GM18511 (cell line): ENCODE measurements at regions not wholly inside any gene's neighbourhood (a gene's known extent, or its start where the extent isn't known, plus 50 kb on each side); places are given as distances from the start of the nearest gene placed in this dataset.

ENCODE experiments used
- ATAC-seq: cut with Tn5 transposase; IDR thresholded peaks from one replicate; pipeline ENCODE4 v1.9.1; 2021; ENCODE audit warnings: mild to moderate bottlenecking, moderate library complexity; ENCODE audit not compliant: unreplicated experiment

DNA sequence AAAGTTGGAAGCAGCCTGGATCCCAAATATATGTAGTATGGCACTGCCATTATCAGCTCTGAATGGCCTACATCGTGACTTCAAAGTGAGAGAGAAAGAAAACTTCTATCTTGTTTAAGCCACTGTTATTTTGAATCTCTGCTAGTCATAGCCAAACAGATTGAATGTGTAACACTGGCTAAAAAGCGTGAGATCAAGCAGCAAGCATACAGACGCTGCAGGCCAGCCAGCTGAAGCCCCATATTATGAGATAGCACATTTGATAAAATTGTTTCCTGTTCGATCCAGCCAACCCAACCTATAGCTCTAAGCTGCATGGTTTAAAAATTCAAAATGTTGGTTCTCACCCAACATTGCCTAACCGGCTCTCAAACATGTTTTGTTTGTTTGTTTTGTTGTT is 95.0 kb downstream of the DUSP6 start:
- ATAC-seq: no peak

GRCh38 chr12:89256060-89256459 is 96.2 kb downstream of the DUSP6 start:
- no peak for ATAC-seq

DNA sequence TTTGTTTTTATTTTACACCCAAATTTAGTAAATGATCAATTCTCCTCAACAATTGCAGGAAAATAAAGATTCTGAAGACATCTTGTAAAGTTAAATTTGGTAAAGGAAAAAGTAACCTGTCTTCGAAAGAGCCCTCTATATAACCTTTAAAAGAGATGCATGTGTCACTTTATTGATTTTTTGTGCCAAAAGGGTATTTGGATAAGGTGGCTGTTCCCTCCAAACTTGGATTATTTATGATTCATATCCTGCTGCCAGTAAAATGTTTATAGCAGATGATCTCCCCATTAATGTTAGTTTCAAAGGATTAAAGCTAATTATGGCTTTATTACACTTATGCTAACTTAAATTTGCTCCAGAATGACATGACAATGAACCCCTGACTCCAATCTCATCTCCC is 98.8 kb downstream of the DUSP6 start:
- ATAC-seq: no peak

- ATAC-seq: no peak
These were observed 100.0 kb downstream of the DUSP6 start for GRCh38 chr12:89252284-89252683.

DNA sequence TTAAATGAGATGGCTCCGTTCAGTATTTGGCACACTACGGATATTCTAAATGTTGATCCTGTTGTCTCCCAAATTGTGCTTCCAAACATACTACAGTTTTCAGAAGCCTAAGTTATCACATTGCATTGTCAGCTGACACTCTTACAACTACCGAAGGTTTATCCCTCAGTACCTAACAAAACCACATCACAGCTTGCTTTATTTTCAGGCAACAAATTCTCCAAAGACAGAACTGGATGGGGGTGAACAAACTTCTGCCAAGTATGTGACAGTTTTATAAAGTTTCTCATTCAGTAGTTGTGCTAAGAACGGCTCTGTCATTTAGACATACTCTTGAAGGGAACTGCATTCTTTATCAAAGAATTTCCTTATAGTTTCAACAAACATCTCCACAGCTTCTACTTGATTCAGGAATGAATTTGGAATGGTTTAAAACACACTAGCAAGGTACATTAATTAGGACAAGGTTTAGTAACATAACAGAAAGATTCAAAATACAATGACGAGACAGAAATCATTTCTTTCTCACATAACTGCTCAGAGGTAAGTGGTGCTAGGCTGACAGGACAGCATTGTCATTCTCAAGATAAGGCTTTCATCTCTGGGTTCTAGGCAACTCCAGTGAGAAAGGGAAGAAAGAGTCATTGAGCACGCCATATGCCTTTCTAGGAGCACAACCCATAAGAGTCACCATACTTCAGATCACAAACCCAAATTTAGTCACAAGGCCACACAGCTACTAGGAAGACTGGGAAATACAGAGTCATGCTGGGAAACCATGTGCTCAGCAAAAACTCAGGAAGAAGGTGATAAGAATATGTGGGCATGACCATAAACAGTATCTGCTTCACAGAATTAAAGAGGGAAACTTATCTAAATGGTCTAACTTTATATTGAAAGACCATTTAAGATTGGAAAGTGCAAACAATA is 100.7 kb downstream of the DUSP6 start:
- ATAC-seq: no peak

- ATAC-seq: no peak
These were observed 101.7 kb downstream of the DUSP6 start for GRCh38 chr12:89250636-89251035.

DNA sequence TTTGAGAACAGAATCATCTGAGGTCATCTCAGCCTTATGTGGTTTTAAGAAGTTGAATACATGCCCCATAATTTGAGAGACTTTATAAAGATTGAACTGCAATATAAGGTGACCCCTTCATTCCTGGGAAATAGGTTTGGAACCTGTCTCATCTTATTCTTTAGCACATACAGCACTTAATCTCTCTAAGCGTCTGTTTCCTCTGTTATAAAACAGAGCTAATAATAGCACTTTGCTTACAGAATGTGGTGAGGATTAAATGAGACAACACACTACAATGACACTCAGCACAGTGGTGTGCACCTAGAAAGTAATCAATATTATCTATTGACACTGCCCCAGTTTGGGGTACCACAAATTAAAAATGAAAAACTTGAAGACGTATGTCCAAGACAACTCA is 102.1 kb downstream of the DUSP6 start:
- ATAC-seq: no peak

DNA sequence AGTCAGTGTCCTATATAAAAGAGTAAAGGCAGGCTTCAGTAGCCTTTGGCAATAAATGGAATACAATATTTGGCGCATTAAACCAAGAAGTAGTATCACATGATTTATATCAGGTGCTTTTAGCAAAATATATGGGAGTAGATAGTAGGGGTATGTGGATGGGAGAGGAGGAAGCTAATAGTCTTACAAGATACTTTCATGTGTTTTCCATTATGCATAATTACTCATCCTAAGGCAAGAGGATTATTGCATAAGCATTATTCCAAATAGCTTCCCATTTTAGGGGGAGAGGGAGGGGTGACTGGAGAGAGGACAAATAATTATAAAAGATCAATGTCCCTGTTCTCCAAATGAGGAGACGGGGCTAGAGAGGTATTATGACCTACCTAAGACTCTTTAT is 104.3 kb downstream of the DUSP6 start:
- ATAC-seq: no peak

- no peak for ATAC-seq
These were observed 104.8 kb downstream of the DUSP6 start for GRCh38 chr12:89247541-89247942.

DNA sequence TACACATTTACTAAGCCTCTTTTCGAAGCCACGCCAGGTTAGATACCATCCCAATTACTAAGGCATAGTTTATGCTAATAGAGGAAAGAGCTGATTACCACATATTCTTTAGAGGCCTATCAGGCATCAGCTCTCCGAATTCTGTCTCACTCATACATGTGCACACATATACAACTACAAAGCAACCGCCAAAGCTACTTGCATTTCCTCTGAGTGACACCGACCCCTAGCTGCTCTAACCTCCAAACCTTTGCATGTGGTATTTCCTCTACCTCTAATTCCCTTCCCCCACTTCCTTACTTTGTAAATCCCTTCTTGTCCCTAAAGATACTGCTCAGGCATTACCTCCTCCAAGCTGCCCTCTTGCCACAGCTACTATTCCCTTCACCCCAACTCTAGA is 107.2 kb downstream of the DUSP6 start:
- ATAC-seq: no peak

- ATAC-seq: no peak
These were observed 107.8 kb downstream of the DUSP6 start for GRCh38 chr12:89244536-89244935.

DNA sequence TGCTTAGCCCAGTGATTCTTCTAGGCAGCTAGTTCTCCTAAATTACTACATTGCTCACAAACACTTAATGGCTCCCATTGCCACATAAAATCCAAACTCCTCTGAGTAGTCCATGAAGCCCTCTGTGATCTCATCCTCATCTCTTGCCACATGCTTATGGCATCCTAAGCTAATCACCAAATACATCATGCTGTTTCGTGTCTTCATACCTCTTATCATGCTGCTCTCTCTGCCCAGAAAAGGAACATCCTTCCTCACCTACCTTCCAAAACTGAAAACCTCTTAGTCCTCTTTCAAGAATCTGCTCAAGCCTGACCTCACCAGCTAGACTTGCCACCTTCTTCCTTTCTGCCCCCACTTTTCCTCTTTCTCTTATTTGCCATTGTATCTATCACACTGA is 108.5 kb downstream of the DUSP6 start:
- ATAC-seq: no peak

DNA sequence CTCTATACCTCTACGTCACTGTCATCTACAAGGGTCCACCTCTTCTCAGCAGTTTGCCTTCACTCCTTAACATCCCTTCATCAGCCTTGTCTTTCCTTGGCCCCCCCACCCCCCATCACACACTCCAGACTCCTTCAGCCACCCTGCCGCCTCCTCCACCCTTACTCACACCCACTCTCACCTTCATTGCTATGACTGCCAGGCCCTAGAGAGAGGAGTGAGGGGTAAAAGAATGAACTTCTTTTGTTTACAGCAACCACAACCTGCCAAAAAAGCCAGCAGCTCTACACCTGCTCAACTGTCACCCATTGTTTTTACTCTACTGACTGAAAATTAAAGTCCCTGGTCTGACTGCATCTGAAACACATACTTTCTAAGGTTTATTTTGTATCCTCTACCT is 112.8 kb downstream of the DUSP6 start:
- ATAC-seq: no peak

GRCh38 chr12:89238593-89238992 is 113.7 kb downstream of the DUSP6 start:
- ATAC-seq: no peak

- no peak for ATAC-seq
These were observed 114.5 kb downstream of the DUSP6 start for GRCh38 chr12:89237763-89238162.

DNA sequence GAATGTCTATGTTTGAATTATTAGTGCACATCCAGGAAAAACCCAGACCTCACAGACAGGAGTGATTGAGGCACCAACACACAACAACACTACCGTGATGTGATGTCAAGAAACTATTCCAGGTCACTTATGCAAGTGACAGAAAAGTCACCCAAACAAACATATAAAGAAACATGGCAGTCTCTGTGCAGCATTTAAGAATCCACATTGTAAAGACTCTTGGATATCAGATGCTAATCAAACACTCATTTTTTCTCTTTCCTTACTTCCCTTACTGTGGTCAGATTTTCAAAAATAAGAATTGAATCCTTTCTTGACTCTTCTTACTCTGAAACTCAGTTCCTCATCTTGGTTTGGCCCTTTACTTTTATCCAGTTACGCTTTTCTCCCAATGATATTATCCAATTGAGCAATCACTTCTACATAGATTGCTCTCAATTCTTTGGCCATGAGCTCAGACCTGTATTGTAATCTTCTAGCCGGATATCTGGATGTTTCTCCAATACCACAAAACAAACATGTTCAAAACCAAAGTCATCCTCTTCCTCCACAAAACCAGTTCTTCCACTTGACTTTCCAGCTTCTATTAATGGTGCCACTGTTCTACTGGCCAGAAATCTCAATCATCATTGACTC is 115.4 kb downstream of the DUSP6 start:
- no peak for ATAC-seq

DNA sequence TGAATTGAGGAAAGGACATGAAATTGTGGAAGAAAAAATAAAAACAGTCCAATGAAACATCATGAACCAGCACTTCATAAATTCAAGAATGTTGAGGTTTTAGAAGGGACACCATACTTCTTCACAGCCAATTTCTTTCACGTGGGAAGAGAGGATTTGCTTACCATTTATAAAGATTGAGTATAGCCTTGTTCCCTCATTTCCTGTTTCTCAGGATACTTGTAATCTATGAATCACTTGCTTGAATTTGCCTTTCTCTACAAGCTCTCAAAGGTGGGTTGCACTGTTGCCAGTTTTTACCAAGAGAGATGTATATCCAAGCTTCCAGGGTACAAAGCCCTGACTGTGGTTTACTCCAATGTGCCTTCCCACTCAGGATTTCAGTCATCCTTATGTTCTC is 116.1 kb downstream of the DUSP6 start:
- no peak for ATAC-seq

DNA sequence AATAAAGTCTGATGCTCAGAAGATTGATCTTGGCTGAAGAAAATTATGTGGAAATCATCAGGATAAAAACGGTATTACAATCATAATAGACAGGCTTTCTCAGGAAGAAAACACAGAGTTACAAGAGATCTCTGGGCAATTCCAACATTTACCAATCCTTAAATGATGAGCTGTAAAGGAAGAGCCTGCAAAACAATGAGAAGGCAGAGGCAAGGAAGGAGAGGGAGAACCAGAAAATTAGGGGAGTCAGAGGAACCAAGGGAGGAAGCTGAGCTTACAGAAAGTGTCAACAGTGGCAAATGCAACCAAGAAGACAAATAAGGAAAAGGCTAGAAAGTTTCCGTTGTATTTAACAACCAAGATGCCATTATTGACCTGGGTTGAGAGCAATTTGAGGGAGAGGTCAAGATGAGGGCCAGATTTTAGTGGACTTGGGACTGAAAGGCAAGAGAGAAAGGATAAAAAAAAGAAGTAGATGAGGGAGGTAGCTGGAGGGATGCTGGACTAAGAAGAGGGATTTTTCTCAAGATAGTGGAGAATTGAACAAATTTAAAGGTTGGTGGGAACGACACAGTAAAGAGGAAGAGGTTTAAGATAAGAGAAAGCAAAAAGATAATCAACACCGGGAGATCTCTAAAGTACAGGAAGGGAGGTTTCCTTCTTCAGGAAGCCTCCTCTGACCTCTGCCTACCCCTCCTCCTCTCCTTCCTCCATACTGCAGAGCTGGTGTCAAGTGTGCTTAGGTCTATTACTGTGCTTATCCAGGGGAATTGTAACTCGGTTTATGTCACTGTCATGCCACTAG is 116.9 kb downstream of the DUSP6 start:
- ATAC-seq: no peak

- ATAC-seq: no peak
These were observed 117.8 kb downstream of the DUSP6 start for GRCh38 chr12:89234324-89235114.

- ATAC-seq: no peak
These were observed 120.6 kb downstream of the DUSP6 start for GRCh38 chr12:89231686-89232085.
